Common myeloid progenitor, CD34-positive (primary cell): ENCODE measurements at regions not wholly inside any gene's neighbourhood (a gene's known extent, or its start where the extent isn't known, plus 50 kb on each side); places are given as distances from the start of the nearest gene placed in this dataset.
A peak's percentile ranks its signal among the peaks of the same experiment; 100 is the strongest.
"Not testable (repeated sequence)": the region's sequence is repeated elsewhere in the genome, so short reads cannot be mapped to it uniquely, and the experiment has no call there.

Experiments used
- CTCF ChIA-PET: fragments of 350-600 bp; sonication (Branson Sonifier 250); formaldehyde crosslinking; loops from one replicate; lab custom pipeline; 2021; ENCODE audit warnings: antibody characterized with exemption; lab: Charles Lee
- POLR2A ChIA-PET: fragments of 350-600 bp; sonication (Branson Sonifier 250); formaldehyde crosslinking; loops from one replicate; lab custom pipeline; 2021; ENCODE audit warnings: antibody characterized with exemption; lab: Charles Lee
- DNase-seq, 3 donors: peaks; one replicate each; pipeline versions ENCODE4 v3.0.0 to v3.0.0-alpha.2; 2013
- H3K27ac ChIP-seq, 2 experiments: 1 replicate in 1 of 2; 2 replicates in 1 of 2; pipeline ENCODE4 v1.7.0; 2013; ENCODE audit warnings: inconsistent platforms in 2 of 2, low read length in 2 of 2, mild to moderate bottlenecking in 2 of 2, low read depth in 1 of 2, moderate library complexity in 1 of 2; ENCODE audit not compliant: severe bottlenecking in 2 of 2, insufficient read depth in 1 of 2, poor library complexity in 1 of 2
- H3K27me3 ChIP-seq, 5 experiments: replicated peaks in 2 of 5; 1 replicate in 3 of 5; 2 replicates in 2 of 5; pipeline versions ENCODE4 v1.6.1 to v1.7.0; 2013; ENCODE audit warnings: low read length in 4 of 5, mild to moderate bottlenecking in 2 of 5, moderate library complexity in 2 of 5, inconsistent platforms in 1 of 5; ENCODE audit not compliant: insufficient read depth in 5 of 5, control insufficient read depth in 4 of 5
- H3K36me3 ChIP-seq, 4 experiments: 1 replicate in 2 of 4; 2 replicates in 2 of 4; pipeline versions ENCODE4 v1.6.1 to v1.7.0; 2013; ENCODE audit warnings: low read length in 3 of 4, control low read depth in 1 of 4, mild to moderate bottlenecking in 1 of 4; ENCODE audit not compliant: control insufficient read depth in 4 of 4, insufficient read depth in 4 of 4
- H3K4me1 ChIP-seq, 4 experiments: 1 replicate in 3 of 4; 2 replicates in 1 of 4; pipeline versions ENCODE4 v1.6.1 to v1.7.1; 2013; ENCODE audit warnings: low read length in 3 of 4, mild to moderate bottlenecking in 3 of 4, control low read depth in 1 of 4, inconsistent platforms in 1 of 4, moderate library complexity in 1 of 4; ENCODE audit not compliant: control insufficient read depth in 4 of 4, insufficient read depth in 4 of 4; ENCODE audit errors: control extremely low read depth in 1 of 4
- H3K4me3 ChIP-seq, 7 experiments: 1 replicate in 4 of 7; 2 replicates in 3 of 7; pipeline versions ENCODE4 v1.5.1 to v1.7.0; 2013; ENCODE audit warnings: mild to moderate bottlenecking in 7 of 7, low read length in 6 of 7, moderate library complexity in 6 of 7, inconsistent platforms in 2 of 7, low read depth in 2 of 7, control low read depth in 1 of 7; ENCODE audit not compliant: insufficient read depth in 4 of 7, control insufficient read depth in 1 of 7; ENCODE audit errors: extremely low read depth in 1 of 7
- H3K9me3 ChIP-seq, 5 experiments: 1 replicate in 4 of 5; 2 replicates in 1 of 5; pipeline versions ENCODE4 v1.6.1 to v1.7.1; 2013; ENCODE audit warnings: low read length in 4 of 5, mild to moderate bottlenecking in 2 of 5, inconsistent platforms in 1 of 5, low read depth in 1 of 5, moderate library complexity in 1 of 5; ENCODE audit not compliant: control insufficient read depth in 4 of 5, insufficient read depth in 2 of 5; ENCODE audit errors: control extremely low read depth in 1 of 5
- WGBS: methylation state at CpG from one replicate; pipeline ENCODE4 v1.1.5; 2013; ENCODE audit not compliant: insufficient coverage; 5-methylcytosine and 5-hydroxymethylcytosine counted together

GRCh38 chr10:71108042-71108441 is 104.3 kb upstream of the UNC5B start:
- H3K36me3 ChIP-seq, H3K4me3 ChIP-seq, H3K27ac ChIP-seq, H3K27me3 ChIP-seq, H3K4me1 ChIP-seq, POLR2A ChIA-PET: not testable (repeated sequence)
- no CpG with 5 or more reads among the region's 1 CpG for WGBS
- CTCF ChIA-PET, result interaction anchor here (1.2 kb wide), 1 partner anchor 21 kb away, joined by 3 read pairs; no protein-coding TSS in a partner anchor
- peaks cover 0 to 17% (median 3%) of the 10 kb centered on the region in 5 experiments for H3K9me3 ChIP-seq
- DNase-seq, result peak; percentile 28 to 83 (median 67)

- Histone ChIP-seq H3K4me3 (no peak overlapping the region), H3K27ac (no peak overlapping the region), H3K36me3 (no peaks in the 10 kb centered on the region), H3K27me3 (no peaks in the 10 kb centered on the region), H3K4me1 (no peaks in the 10 kb centered on the region), H3K9me3 (peaks cover 12 to 24% (median 16%) of the 10 kb centered on the region in 5 experiments)
- POLR2A ChIA-PET, result no interaction called here
- 94% methylated on average over 2 of the region's 2 CpGs for WGBS
- no peak for DNase-seq
- CTCF ChIA-PET, result no interaction called here
These were observed 100.1 kb upstream of the UNC5B start for GRCh38 chr10:71112138-71112785.

GRCh38 chr10:71116426-71116825 is 95.9 kb upstream of the UNC5B start:
- 78% methylated on average over 1 of the region's 1 CpG for WGBS
- Histone ChIP-seq H3K27ac (no peak overlapping the region), H3K4me1 (no peaks in the 10 kb centered on the region), H3K9me3 (peaks cover 12 to 47% (median 22%) of the 10 kb centered on the region in 5 experiments), H3K4me3 (no peak overlapping the region), H3K27me3 (peaks cover 0 to under 1% (median 0%) of the 10 kb centered on the region in 5 experiments), H3K36me3 (no peaks in the 10 kb centered on the region)
- no peak for DNase-seq
- ChIA-PET CTCF (no interaction called here), POLR2A (no interaction called here)

GRCh38 chr10:71117589-71117988 is 94.8 kb upstream of the UNC5B start:
- H3K4me1 ChIP-seq, CTCF ChIA-PET, DNase-seq, H3K27ac ChIP-seq, H3K4me3 ChIP-seq, POLR2A ChIA-PET, H3K36me3 ChIP-seq, H3K27me3 ChIP-seq: not testable (repeated sequence)
- 88% methylated on average over 4 of the region's 4 CpGs for WGBS
- H3K9me3 ChIP-seq, result peaks cover 4 to 48% (median 22%) of the 10 kb centered on the region in 5 experiments

GRCh38 chr10:71123023-71123422 is 89.3 kb upstream of the UNC5B start:
- POLR2A ChIA-PET, result no interaction called here
- H3K27ac ChIP-seq, result no peak overlapping the region
- no peak for DNase-seq
- peaks cover 0 to 5% (median 4%) of the 10 kb centered on the region in 4 experiments for H3K4me1 ChIP-seq
- CTCF ChIA-PET, result no interaction called here
- no peak overlapping the region for H3K4me3 ChIP-seq
- H3K27me3 ChIP-seq, result peaks cover 0 to 8% (median 0%) of the 10 kb centered on the region in 5 experiments
- H3K9me3 ChIP-seq, result peaks cover 1 to 24% (median 7%) of the 10 kb centered on the region in 5 experiments
- no peaks in the 10 kb centered on the region for H3K36me3 ChIP-seq

GRCh38 chr10:71124921-71125748 is 87.2 kb upstream of the UNC5B start:
- Histone ChIP-seq H3K4me1 (peaks cover 0 to 18% (median 15%) of the 10 kb centered on the region in 4 experiments), H3K27me3 (peaks cover 0 to 8% (median 0%) of the 10 kb centered on the region in 5 experiments), H3K9me3 (peaks cover 0 to 9% (median 2%) of the 10 kb centered on the region in 5 experiments), H3K36me3 (no peaks in the 10 kb centered on the region), H3K27ac (no peak overlapping the region), H3K4me3 (no peak overlapping the region)
- 88% methylated on average over 7 of the region's 13 CpGs for WGBS
- ChIA-PET CTCF (no interaction called here), POLR2A (interaction anchor here (0.7 to 1.2 kb wide), 2 partner anchors 13 to 200 kb away, joined by 3 read pairs; no protein-coding TSS in a partner anchor)
- no peak for DNase-seq

GRCh38 chr10:71125749-71126107 is 86.6 kb upstream of the UNC5B start:
- no peak overlapping the region for H3K27ac ChIP-seq
- POLR2A ChIA-PET, result interaction anchor here (0.7 to 1.2 kb wide), 2 partner anchors 13 to 201 kb away, joined by 3 read pairs; no protein-coding TSS in a partner anchor
- peaks cover 0 to 6% (median 2%) of the 10 kb centered on the region in 5 experiments for H3K9me3 ChIP-seq
- no peak overlapping the region for H3K4me3 ChIP-seq
- peaks cover 0 to 8% (median 0%) of the 10 kb centered on the region in 5 experiments for H3K27me3 ChIP-seq
- WGBS, result 96% methylated on average over 3 of the region's 4 CpGs
- CTCF ChIA-PET, result interaction anchor here (1.7 kb wide), 1 partner anchor 33 kb away, joined by 6 read pairs; no protein-coding TSS in a partner anchor
- DNase-seq, result no peak
- no peaks in the 10 kb centered on the region for H3K36me3 ChIP-seq
- H3K4me1 ChIP-seq, result peaks cover 0 to 18% (median 15%) of the 10 kb centered on the region in 4 experiments
